IPS-NIHi7 (cell line): ENCODE measurements at regions not wholly inside any gene's neighbourhood (a gene's known extent, or its start where the extent isn't known, plus 50 kb on each side); places are given as distances from the start of the nearest gene placed in this dataset.

Experiments
- DNase-seq: peaks from one replicate; pipeline ENCODE4 v3.0.0; 2012; ENCODE audit warnings: mixed read lengths; ENCODE audit errors: extremely low spot score

- peak; percentile 82 for DNase-seq
Observed at GRCh38 chr2:120654381-120655134, 81.1 kb upstream of the GLI2 start.

GRCh38 chr2:120656273-120656950 lies 79.3 kb upstream of the GLI2 start:
- DNase-seq: no peak

- no peak for DNase-seq
Observed at GRCh38 chr2:120658042-120658769, 77.5 kb upstream of the GLI2 start.

GRCh38 chr2:120658770-120659158 lies 76.9 kb upstream of the GLI2 start:
- no peak for DNase-seq

GRCh38 chr2:120659275-120659977 lies 76.2 kb upstream of the GLI2 start:
- no peak for DNase-seq

GRCh38 chr2:120660056-120660694 lies 75.5 kb upstream of the GLI2 start:
- no peak for DNase-seq

- no peak for DNase-seq
Observed at GRCh38 chr2:120660771-120661459, 74.8 kb upstream of the GLI2 start.

- DNase-seq: peak; percentile 77
Observed at GRCh38 chr2:120661551-120661950, 74.1 kb upstream of the GLI2 start.

- DNase-seq: no peak
Observed at GRCh38 chr2:120662046-120662445, 73.6 kb upstream of the GLI2 start.

GRCh38 chr2:120662746-120663145 lies 72.9 kb upstream of the GLI2 start:
- no peak for DNase-seq

GRCh38 chr2:120666433-120666832 lies 69.2 kb upstream of the GLI2 start:
- DNase-seq: no peak

GRCh38 chr2:120667981-120668380 lies 67.7 kb upstream of the GLI2 start:
- no peak for DNase-seq

- DNase-seq: peak; percentile 74
Observed at GRCh38 chr2:120669121-120669952, 66.3 kb upstream of the GLI2 start.

- no peak for DNase-seq
Observed at GRCh38 chr2:120669971-120670370, 65.7 kb upstream of the GLI2 start.

- no peak for DNase-seq
Observed at GRCh38 chr2:120670371-120670770, 65.3 kb upstream of the GLI2 start.

- no peak for DNase-seq
Observed at GRCh38 chr2:120670771-120671480, 64.7 kb upstream of the GLI2 start.

- DNase-seq: no peak
Observed at GRCh38 chr2:120672526-120673204, 63.0 kb upstream of the GLI2 start.

- DNase-seq: no peak
Observed at GRCh38 chr2:120673205-120673550, 62.5 kb upstream of the GLI2 start.

- DNase-seq: no peak
Observed at GRCh38 chr2:120673571-120674061, 62.1 kb upstream of the GLI2 start.
